NCI-H146 (cell line): ENCODE measurements at regions not wholly inside any gene's neighbourhood (a gene's known extent, or its start where the extent isn't known, plus 50 kb on each side); places are given as distances from the start of the nearest gene placed in this dataset.
"Not testable (repeated sequence)": the region's sequence is repeated elsewhere in the genome, so short reads cannot be mapped to it uniquely, and the experiment has no call there.

Source experiments
- DNase-seq: peaks from one replicate; lab custom pipeline; 2025; lab: John Stamatoyannopoulos, UW

DNA sequence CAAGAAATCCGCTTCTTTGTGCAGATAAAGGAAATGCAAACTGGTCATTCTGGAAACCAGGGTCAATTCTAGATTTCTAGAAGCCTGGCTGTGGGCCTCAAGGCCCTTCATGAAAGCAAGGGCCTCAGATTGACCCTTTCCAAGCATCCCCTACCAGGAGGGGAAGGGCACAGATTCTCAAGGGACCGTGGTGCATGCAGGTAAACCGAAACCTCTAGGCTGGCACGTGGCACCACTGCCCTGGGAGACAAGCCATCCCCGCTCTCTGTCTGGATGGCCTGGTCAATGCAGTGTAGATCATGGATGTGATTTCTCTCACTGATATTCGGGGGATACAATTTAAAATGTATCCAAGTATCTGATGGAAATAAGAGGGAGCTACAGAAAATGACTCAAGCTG lies 69.4 kb downstream of the TOMM20 start:
- DNase-seq: no peak

DNA sequence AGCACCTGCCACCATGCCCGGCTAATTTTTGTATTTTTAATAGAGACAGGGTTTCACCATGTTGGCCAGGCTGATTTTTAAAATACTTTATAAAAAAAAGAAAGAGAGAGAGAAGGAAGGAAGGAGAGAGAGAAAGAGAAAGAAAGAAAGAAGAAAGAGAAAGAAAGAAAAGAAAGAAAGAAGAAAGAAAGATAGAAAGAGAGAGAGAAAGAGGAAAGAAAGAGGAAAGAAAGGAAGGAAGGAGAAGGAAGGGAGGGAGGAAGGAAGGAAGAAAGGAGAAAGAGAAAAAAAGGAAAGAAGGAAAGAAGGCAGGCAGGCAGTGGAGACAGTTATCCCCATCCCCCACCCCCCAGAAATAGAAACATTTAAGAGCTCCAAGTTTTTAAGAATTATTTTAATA lies 69.9 kb downstream of the TOMM20 start:
- no peak for DNase-seq

- no peak for DNase-seq
Observed at GRCh38 chr1:235057385-235058306, 71.0 kb downstream of the TOMM20 start.

DNA sequence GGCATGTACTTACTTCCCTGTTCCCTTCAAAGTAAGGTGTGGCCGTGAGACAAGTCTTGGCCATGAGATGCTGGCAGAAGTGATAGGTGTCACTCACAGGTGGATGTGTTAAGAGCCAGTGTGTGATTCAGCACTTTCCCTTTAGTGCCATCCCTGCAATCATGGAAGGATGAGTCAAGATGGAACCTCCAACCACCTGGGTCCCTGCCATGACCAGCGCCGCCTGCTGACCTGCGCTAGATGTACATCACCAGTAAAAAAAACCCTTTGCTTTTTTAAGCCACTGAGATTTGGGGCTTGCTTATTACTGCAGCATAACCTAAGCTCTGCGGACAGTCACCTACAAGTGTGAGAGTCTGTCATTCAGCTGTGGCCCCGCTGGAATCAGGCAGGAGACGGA lies 71.7 kb downstream of the TOMM20 start:
- DNase-seq: no peak

- DNase-seq: no peak
Observed at GRCh38 chr1:235054936-235055335, 73.7 kb downstream of the TOMM20 start.

DNA sequence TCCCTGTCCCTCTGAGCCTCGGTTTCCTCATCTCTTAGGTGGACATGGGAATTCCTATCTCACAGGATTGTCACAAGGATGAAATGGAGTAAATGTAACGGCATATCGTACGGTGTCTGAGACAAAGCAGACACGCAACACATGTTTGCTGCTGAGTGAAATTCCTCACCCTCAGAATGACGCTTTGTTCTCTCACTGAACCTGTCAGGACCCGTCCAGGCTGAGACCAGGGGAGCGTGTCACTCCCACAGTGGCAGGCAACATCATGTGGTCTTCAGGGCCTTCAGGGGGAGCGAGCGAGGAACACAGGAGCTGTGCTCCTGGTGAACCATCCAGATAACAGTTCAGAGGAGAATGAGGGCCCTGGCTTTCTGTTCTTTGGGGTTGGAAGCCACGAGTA lies 74.2 kb downstream of the TOMM20 start:
- DNase-seq: no peak

- no peak for DNase-seq
Observed at GRCh38 chr1:235052067-235053008, 76.3 kb downstream of the TOMM20 start.

- DNase-seq: peak; percentile 19
Observed at GRCh38 chr1:235051521-235051920, 77.1 kb downstream of the TOMM20 start.

DNA sequence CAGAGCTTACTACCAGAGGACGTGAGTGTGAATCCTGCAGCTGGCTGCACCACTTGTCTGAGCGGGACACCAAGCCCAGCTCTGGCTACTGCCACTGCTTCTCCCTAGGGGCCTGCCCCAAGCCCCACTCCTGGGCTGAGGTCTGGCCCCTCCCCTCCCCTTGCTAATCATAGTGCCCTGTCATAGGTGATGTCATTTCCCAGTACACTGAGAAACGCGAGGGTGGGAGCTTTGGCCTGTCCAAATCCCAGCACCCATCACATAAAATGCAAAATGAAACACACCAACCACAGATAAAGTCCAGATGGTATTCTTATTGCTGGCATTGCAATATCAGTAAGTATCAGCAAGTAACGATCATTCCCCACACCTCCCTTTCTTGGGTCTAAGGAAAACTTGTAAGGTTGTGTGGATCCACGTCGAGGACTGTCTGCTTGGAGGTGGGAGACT lies 77.7 kb downstream of the TOMM20 start:
- DNase-seq: no peak

GRCh38 chr1:235049716-235050378 lies 78.8 kb downstream of the TOMM20 start:
- not testable (repeated sequence) for DNase-seq

DNA sequence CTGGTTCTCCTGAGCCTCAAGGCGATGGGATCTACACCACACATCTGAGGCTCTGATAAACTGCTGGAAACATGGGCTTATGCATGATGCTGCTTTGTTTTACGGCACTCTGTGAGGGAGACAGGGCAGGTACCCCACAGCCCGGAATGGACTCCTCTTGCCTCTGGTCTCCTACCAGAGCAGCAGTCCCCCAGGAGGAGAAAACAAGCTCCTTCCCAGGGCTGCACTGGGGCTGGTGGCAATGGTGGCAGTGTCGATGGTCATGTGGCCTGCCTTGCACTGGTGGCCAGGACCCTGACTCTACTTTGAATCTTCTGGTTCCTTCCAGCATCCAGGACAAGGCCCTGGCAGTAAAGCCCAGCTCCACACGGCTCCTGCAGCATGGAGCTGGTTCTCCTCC lies 79.4 kb downstream of the TOMM20 start:
- DNase-seq: no peak

GRCh38 chr1:235047331-235047871 lies 81.2 kb downstream of the TOMM20 start:
- DNase-seq: no peak

DNA sequence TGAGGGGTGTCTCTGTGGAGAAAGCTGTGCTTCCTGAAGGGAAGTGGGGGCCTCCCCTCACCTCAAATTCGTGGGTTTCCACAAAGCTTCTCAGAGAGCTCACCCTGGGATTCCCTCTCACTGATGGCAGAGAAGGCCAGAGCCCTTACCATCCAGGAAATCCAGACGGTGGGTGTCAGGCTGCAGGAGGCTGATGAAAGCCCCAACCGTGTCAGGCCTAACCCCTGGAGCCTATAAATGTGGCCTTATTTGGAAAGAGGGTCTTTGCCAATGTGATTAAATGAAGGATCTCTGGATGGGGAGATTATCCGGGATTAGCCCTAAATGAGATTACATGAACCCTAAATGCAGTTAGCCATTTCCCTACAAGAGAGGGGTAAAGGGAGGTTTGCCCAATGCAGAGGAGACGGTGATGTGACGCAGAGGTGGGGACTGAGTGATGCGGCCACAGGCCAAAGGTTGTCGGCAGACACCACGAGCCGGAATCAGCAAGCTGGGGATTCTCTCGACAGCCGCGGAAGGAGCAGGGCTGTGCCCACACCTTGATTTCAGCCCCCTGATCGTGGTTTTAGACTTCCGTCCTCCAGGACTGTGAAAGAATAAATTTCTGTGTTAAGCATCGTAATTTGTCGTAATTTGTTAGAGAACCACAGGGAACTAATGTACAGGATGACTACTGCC lies 82.6 kb downstream of the TOMM20 start:
- DNase-seq: no peak

GRCh38 chr1:235045034-235045690 lies 83.5 kb downstream of the TOMM20 start:
- DNase-seq: no peak

DNA sequence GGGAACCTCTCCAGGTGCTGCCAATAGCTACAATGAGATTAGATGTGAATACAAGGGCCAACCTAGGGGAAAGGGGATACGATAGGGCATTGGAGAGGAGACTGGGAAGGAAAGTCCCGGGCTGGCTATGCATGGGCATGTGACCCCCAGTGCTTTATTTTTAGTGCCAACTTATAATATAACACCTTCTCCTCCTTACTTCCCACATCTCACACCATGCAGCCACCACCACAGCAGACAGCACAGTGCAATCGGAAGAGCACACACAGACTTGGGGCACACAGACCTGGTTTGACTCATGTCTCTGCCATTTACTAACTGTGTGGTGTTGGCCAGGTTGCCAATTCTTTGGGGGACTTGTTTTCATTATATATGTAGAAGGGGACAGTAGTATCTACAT lies 85.4 kb downstream of the TOMM20 start:
- no peak for DNase-seq

- no peak for DNase-seq
Observed at GRCh38 chr1:235038701-235039100, 89.9 kb downstream of the TOMM20 start.

DNA sequence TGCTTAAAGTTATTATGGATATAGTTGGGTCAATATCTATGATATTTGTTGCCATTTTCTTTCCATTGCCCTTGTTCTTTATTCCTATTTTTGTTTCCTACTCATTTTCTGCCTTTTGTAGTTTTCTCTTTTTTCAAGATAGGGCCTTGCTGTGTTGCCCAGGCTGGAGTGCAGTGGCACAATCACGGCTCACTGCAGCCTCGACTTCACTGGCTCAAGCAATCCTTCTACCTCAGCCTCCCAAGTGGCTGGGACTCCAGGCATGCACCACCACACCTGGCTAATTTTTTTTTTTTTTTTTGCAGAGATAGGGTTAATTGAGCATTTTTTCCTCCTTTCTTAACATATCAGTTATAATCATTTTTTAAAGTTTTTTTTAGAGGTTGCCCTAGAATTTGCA lies 92.7 kb downstream of the TOMM20 start:
- DNase-seq: no peak

DNA sequence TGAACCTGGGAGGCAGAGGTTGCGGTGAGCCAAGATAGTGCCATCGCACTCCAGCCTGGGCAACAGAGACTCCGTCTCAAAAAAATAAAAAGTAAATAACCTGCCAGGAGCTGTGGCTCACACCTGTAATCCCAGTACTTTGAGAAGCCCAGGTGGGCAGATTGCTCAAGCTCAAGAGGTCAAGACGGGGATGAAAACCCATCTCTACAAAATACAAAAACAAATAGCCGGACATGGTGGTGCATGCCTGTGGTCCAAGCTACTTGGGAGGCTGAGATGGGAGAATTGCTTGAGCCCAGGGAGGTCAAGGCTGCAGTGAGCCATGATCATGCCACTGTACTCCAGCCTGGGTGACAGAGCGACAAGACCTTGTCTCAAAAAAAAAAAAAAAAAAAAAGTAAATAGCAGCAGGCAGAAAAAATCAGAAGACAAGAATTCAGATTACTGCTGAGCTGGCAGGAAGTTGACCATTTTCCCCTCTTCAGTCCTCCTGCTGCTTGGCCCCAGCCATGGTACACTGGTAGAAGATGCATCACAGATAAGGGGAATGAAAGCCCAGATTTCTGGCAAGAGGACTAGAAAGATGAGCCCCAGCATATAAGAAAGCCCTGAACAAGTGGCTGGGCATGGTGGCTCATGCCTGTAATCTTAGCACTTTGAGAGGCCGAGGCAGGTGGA lies 97.6 kb downstream of the TOMM20 start:
- no peak for DNase-seq

DNA sequence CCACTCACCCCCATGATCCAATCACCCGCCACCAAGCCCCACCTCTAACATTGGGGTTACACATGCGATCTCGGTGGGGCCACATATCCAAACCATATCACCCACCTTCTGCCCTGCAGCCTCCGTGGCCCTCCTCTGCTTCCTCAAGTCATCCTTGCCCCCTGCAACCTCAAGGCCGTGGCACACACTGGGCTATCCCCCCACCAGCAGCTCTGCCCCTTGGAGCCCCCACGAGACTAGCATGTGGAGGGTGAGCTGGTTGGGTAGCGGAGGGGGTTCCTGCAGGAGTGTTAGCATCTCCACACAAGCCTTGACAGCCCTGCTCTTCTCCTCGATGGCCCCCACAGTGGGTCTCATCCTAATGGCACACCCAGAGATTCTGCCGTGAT lies 100.8 kb downstream of the TOMM20 start:
- DNase-seq: no peak
